ENCODE measurements at regions not wholly inside any gene's neighbourhood (a gene's known extent, or its start where the extent isn't known, plus 50 kb on each side); places are given as distances from the start of the nearest gene placed in this dataset.

GRCh38 chr16:5704271-5704670, 606.7 kb upstream of the EEF2KMT start:
- DNase-seq: no peak

- DNase-seq: no peak
Observed at GRCh38 chr16:5693426-5693825, 595.8 kb upstream of the EEF2KMT start.

GRCh38 chr16:5681966-5682365, 584.4 kb upstream of the EEF2KMT start:
- no peak for DNase-seq

DNA sequence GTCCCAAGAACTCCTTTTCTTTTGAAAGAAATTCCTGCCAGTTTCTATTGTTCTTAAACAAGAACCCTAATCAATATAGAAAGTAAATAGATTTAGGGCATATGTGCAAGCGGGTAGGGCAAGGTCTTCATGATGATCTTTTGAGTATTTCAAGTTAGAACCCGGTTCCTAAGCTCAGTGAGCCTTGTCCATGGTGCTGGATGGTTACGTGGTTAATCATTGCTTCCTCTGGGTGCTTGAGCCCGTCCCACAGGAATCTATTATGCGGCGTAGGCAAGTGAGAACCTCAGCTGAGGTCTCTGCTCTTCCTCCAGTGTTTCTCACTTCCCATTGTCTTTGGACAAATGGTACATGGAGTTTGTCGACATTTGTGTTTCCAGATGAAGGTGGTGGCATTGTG, 580.8 kb upstream of the EEF2KMT start:
- no peak for DNase-seq

DNA sequence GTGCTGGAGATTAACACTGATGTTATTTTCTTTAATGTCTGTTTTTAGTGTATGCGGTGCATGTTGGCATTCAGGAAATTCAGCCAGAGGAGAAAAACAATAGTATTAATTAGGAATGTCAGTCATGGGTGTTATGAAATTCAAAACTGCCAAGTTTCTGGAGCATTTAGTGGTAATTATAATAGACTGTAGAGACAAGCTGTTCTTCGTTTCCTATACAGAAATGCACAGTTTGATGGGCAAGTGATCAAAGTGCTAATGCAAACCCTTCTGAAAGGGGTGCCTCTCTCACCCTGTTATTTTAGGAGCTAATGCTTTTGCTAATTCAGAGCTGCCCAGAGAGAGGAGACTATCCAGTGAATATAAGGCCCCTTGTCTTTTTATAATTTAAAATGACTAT, 573.8 kb upstream of the EEF2KMT start:
- no peak for DNase-seq

DNA sequence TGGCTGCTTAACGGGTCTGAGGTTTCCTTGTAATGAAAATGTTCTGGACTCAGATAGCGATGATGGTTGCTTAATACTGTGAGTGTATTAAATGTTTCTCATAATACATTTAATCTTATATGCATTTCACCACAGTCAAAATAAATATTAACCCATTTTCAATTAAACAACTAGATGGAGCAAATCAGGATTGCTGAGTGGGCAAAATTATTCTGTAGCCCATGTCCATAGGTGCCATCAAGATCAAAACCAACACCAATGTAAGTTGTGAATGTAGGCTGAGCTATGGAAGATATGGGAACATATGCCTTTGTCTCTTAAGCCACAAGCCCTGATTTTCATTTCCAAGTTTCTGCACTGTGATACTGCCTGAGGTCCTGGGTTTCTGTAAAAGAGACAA, 572.6 kb upstream of the EEF2KMT start:
- DNase-seq: no peak

GRCh38 chr16:5668553-5668952, 571.0 kb upstream of the EEF2KMT start:
- no peak for DNase-seq

GRCh38 chr16:5665834-5666233, 568.2 kb upstream of the EEF2KMT start:
- no peak for DNase-seq

GRCh38 chr16:5653789-5654188, 556.2 kb upstream of the EEF2KMT start:
- DNase-seq: no peak

- no peak for DNase-seq
Observed at GRCh38 chr16:5653041-5653440, 555.4 kb upstream of the EEF2KMT start.

DNA sequence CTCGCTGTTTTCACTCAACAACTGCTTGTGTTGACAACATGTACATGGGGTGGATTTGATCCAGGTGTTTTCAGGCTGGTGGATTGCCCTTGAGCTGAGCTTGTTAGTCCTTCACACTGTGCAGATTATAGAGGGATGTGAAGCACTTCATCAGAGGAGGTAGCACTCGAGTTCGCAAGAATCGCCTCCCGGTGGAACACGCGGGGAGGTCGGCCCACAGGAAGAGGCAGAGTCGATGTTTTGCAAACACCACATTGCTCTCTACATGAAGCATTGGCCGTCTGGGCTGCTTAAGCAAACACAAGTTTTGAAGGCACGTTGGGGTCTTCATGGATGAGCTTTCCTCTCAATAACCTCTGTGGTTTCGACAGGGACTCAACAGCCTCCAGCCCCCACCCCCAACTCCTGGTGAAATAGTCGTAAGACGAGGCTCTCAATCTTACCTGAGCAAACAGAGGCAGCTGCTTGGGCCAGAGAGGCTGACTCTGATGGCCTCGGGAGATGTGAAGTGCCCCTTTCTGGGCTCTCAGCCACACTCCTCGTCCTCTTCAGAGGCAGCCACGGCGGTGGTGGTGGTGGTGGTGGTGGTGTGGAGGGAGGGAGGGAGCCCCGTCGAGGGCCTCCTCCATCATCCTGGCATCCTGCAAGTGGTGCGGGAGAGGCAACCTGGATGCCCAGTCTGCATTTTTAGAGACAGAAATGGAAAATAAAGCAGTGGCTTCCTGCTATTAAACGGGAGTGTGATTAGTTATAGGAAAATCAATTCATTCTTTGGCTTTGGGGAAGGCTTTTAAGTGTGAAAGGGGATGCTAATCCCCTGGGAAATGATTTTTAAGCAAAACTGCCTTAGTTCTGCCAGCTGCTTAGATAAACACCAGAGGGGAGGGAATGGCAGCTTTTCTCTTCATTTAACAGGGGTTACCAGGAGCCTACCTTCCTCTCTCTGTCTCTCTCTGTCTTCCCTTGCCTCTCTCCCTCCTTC, 552.5 kb upstream of the EEF2KMT start:
- DNase-seq: no peak

- DNase-seq: no peak
Observed at GRCh38 chr16:5647051-5647450, 549.5 kb upstream of the EEF2KMT start.

DNA sequence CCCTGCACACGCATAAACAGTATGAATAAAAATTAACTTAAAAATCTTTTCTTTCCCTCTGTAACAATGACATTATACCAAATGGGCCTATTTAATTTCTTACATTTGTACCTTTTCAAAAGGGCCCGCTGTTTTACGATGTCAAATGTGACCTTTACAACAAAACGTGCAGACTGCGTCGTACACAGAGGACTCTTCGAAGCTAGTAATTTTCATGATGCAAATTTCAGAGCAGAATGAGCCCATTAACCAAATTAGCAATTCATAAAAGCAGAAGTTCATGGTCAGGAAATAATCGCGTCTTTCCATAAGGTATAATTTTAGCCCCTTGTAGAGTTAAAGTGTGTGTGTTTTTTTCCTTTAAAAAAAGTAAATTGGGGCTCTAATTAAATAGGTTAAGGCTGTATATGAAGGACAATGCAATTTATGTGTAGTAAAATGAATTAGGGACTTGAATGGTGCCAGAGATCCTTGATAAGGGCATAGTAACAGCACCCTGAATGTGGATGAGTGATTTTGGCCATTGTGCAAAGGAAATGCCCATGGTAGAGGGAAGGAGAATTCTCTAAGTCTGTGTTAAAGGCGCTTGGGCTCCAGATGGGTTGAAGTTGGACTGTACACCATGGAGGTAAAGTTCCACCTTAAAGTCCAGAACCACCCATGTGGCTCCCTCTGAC, 546.4 kb upstream of the EEF2KMT start:
- DNase-seq: no peak

GRCh38 chr16:5642436-5642835, 544.8 kb upstream of the EEF2KMT start:
- DNase-seq: no peak

GRCh38 chr16:5642011-5642410, 544.4 kb upstream of the EEF2KMT start:
- DNase-seq: no peak

- DNase-seq: no peak
Observed at GRCh38 chr16:5640883-5641282, 543.3 kb upstream of the EEF2KMT start.

- DNase-seq: no peak
Observed at GRCh38 chr16:5639531-5639930, 541.9 kb upstream of the EEF2KMT start.

DNA sequence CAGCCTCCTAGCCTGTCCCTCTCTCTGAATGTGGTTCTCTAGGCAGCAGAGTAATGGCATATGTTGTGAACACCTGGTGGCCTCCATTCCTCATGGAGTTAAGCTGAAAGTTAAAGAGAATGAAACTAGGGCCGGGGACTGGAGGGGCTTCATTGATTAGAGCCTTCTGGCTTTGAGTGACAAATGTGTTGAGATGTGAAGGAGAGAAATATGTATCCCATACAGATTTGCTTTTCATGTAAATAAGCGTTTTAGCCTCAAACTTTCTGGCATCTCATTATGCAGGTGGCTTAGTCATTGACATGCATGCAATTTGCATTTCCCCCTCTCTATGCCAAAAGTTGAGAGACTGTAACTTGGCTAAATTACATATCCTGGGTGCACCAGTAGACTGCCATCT, 537.7 kb upstream of the EEF2KMT start:
- DNase-seq: no peak

GRCh38 chr16:5634666-5635180, 537.1 kb upstream of the EEF2KMT start:
- no peak for DNase-seq

GRCh38 chr16:5633845-5634440, 536.3 kb upstream of the EEF2KMT start:
- DNase-seq: no peak

DNA sequence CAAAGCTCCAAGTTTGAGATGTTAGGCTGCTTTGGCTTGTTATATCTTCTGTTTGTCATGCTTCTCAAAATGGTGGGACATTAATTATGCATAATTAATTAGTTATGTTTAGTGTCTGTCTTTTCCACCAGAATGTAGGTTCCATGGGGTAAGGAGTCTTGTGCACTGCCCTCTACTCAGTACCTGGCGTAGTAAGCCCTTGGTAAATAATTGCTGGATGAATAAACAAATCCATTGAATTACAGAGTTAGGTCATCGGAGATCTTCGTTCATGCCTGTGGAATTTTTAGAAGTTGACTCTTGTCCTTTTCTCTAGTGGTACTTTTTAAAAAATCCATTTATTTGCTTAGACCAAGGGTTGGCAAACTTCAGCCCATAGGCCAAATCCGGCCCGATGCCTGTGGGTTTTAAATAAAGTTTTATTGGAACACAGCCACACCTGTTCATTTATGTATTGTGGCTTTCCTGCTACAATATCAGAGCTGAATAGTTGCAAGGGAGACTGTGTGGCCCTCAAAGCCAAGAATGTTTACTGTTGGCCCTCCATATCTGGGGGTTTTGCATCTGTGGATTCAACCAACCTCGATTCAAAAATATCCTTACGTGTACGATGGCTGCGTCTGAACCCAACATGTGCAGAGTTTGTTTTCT, 524.8 kb upstream of the EEF2KMT start:
- DNase-seq: no peak

- no peak for DNase-seq
Observed at GRCh38 chr16:5621826-5622225, 524.2 kb upstream of the EEF2KMT start.

- no peak for DNase-seq
Observed at GRCh38 chr16:5619304-5619703, 521.7 kb upstream of the EEF2KMT start.
